ENCODE measurements at regions not wholly inside any gene's neighbourhood (a gene's known extent, or its start where the extent isn't known, plus 50 kb on each side); places are given as distances from the start of the nearest gene placed in this dataset.

GRCh38 chr7:19853261-19853832, 79.9 kb upstream of the TMEM196 start:
- TF ChIP-seq CTCF (IDR thresholded peaks at IDR 0.05) (no peak), POLR2A (IDR thresholded peaks at IDR 0.05) (no peak), POLR2AphosphoS5 (IDR thresholded peaks at IDR 0.05) (no peak)

Measured in stomach (tissue), 4 donors.